ENCODE measurements at regions not wholly inside any gene's neighbourhood (a gene's known extent, or its start where the extent isn't known, plus 50 kb on each side); places are given as distances from the start of the nearest gene placed in this dataset.

DNA sequence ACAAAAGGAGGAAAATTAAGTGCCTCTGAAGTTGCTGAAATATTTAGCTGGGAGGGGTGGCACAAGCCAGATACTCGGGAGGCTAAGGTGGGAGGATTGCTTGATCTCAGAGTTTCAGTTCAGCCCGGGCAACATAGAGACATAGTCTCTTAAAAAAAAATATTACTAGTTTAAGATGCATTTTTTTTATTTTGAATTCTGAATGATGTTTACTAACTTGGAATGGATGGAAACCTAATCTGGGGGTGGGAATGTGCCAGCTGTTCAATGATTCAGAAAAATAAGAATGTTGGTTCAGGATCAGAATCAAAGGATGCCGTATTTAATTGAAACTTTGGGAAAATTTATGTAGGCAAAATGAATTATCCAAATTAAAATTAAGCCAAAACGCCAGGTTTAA is 167.2 kb upstream of the ANK2 start:
- 74 to 89% methylated on average over 3 of the region's 4 CpGs for WGBS, 2 experiments
- H3K4me1 ChIP-seq (ENCODE audit: control insufficient read depth, insufficient read depth, low read length): peaks cover 20% of the 10 kb centered on the region
- H3K27ac ChIP-seq (ENCODE audit: insufficient read depth, low read depth, low read length, poor library complexity, severe bottlenecking): peak overlapping the region; percentile 70
- H3K36me3 ChIP-seq (ENCODE audit: control insufficient read depth, insufficient read depth, low read length): no peaks in the 10 kb centered on the region
- H3K27me3 ChIP-seq (ENCODE audit: control insufficient read depth, insufficient read depth, low read length, poor library complexity, severe bottlenecking): no peaks in the 10 kb centered on the region
- no peak overlapping the region for H3K4me3 ChIP-seq (ENCODE audit: insufficient read depth, low read depth, low read length)
- H3K9me3 ChIP-seq (ENCODE audit: control insufficient read depth, low read length): no peaks in the 10 kb centered on the region

GRCh38 chr4:112884406-112884805 is 165.0 kb upstream of the ANK2 start:
- Histone ChIP-seq H3K27me3 (ENCODE audit: control insufficient read depth, insufficient read depth, low read length, poor library complexity, severe bottlenecking) (no peaks in the 10 kb centered on the region), H3K9me3 (ENCODE audit: control insufficient read depth, low read length) (no peaks in the 10 kb centered on the region), H3K27ac (ENCODE audit: insufficient read depth, low read depth, low read length, poor library complexity, severe bottlenecking) (no peak overlapping the region), H3K36me3 (ENCODE audit: control insufficient read depth, insufficient read depth, low read length) (no peaks in the 10 kb centered on the region), H3K4me3 (ENCODE audit: insufficient read depth, low read depth, low read length) (no peak overlapping the region), H3K4me1 (ENCODE audit: control insufficient read depth, insufficient read depth, low read length) (peaks cover 21% of the 10 kb centered on the region)
- WGBS, 2 experiments: 88% methylated on average over 1 of the region's 1 CpG

- Histone ChIP-seq H3K36me3 (ENCODE audit: control insufficient read depth, insufficient read depth, low read length) (no peaks in the 10 kb centered on the region), H3K4me1 (ENCODE audit: control insufficient read depth, insufficient read depth, low read length) (peaks cover 18% of the 10 kb centered on the region), H3K9me3 (ENCODE audit: control insufficient read depth, low read length) (no peaks in the 10 kb centered on the region), H3K27me3 (ENCODE audit: control insufficient read depth, insufficient read depth, low read length, poor library complexity, severe bottlenecking) (no peaks in the 10 kb centered on the region), H3K4me3 (ENCODE audit: insufficient read depth, low read depth, low read length) (no peak overlapping the region), H3K27ac (ENCODE audit: insufficient read depth, low read depth, low read length, poor library complexity, severe bottlenecking) (no peak overlapping the region)
- 84 to 90% methylated on average over 2 of the region's 2 CpGs for WGBS, 2 experiments
Measured at GRCh38 chr4:112885897-112886296, 163.6 kb upstream of the ANK2 start.

DNA sequence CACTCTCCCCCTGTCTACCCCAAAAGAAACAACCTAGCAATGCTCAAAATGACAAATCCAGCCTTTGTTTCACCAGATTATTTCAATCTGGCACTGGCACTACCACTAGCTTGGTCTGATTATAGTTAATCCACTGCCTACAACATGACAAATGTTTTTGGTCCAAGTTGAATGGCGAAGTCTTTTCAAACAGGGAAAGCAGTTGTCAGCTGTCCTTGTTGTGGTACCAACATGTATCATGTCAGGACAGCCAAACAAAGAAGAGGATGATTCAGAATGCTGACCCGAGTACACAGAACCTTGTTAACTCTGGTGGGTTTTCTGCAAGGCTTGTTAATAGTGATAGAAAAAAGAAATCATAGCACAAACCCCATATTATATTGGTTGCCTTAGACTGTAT is 160.8 kb upstream of the ANK2 start:
- 82 to 89% methylated on average over 2 of the region's 2 CpGs for WGBS, 2 experiments
- H3K9me3 ChIP-seq (ENCODE audit: control insufficient read depth, low read length): no peaks in the 10 kb centered on the region
- no peak overlapping the region for H3K4me3 ChIP-seq (ENCODE audit: insufficient read depth, low read depth, low read length)
- H3K27ac ChIP-seq (ENCODE audit: insufficient read depth, low read depth, low read length, poor library complexity, severe bottlenecking): no peak overlapping the region
- H3K4me1 ChIP-seq (ENCODE audit: control insufficient read depth, insufficient read depth, low read length): peaks cover 11% of the 10 kb centered on the region
- no peaks in the 10 kb centered on the region for H3K27me3 ChIP-seq (ENCODE audit: control insufficient read depth, insufficient read depth, low read length, poor library complexity, severe bottlenecking)
- no peaks in the 10 kb centered on the region for H3K36me3 ChIP-seq (ENCODE audit: control insufficient read depth, insufficient read depth, low read length)

DNA sequence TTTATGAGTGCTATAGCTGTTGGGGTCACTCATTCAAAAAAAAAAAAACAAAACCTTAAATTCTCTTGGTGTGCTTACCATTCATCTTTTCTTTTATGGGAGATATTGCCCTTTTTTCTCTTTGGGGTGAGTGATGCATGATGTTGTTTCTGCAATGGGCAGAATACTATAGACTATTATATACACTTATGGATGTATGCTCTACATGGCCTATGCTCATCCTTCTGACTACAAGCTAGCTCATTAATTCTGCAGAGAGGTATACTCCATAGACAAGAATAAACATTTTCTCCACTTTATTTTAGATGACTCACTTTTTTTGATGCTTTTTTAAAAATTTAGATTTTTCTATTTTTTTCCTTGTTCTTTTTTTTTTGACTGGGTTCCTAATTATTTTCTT is 160.3 kb upstream of the ANK2 start:
- no peaks in the 10 kb centered on the region for H3K36me3 ChIP-seq (ENCODE audit: control insufficient read depth, insufficient read depth, low read length)
- H3K4me3 ChIP-seq (ENCODE audit: insufficient read depth, low read depth, low read length): no peak overlapping the region
- no peak overlapping the region for H3K27ac ChIP-seq (ENCODE audit: insufficient read depth, low read depth, low read length, poor library complexity, severe bottlenecking)
- no peaks in the 10 kb centered on the region for H3K27me3 ChIP-seq (ENCODE audit: control insufficient read depth, insufficient read depth, low read length, poor library complexity, severe bottlenecking)
- no peaks in the 10 kb centered on the region for H3K9me3 ChIP-seq (ENCODE audit: control insufficient read depth, low read length)
- peaks cover 11% of the 10 kb centered on the region for H3K4me1 ChIP-seq (ENCODE audit: control insufficient read depth, insufficient read depth, low read length)

- WGBS, 2 experiments: 89 to 94% methylated on average over 3 to 4 of the region's 5 CpGs
- Histone ChIP-seq H3K4me3 (ENCODE audit: insufficient read depth, low read depth, low read length) (no peak overlapping the region), H3K4me1 (ENCODE audit: control insufficient read depth, insufficient read depth, low read length) (peaks cover 17% of the 10 kb centered on the region), H3K9me3 (ENCODE audit: control insufficient read depth, low read length) (no peaks in the 10 kb centered on the region), H3K27ac (ENCODE audit: insufficient read depth, low read depth, low read length, poor library complexity, severe bottlenecking) (peak overlapping the region; percentile 50), H3K36me3 (ENCODE audit: control insufficient read depth, insufficient read depth, low read length) (no peaks in the 10 kb centered on the region), H3K27me3 (ENCODE audit: control insufficient read depth, insufficient read depth, low read length, poor library complexity, severe bottlenecking) (no peaks in the 10 kb centered on the region)
Measured at GRCh38 chr4:112889619-112890527, 159.6 kb upstream of the ANK2 start.

DNA sequence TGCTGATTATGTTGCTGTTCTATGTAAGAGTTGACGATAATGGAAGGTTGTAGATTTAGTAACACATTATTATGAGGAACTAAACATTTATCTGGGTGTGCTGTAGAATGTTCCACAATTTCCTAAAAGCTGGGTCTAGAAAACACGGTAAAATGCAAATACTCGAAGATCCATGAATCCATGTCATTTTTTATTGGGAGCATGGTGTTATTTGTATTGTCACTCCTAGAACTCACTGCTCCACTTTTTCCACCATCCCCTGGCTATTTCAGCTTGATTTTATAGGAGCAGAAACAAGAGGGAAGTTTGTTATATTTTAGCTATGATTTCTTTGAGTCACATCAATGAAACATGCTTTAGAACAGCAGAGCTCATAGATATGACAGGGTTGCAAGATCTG is 155.0 kb upstream of the ANK2 start:
- peaks cover 42% of the 10 kb centered on the region for H3K4me1 ChIP-seq (ENCODE audit: control insufficient read depth, insufficient read depth, low read length)

DNA sequence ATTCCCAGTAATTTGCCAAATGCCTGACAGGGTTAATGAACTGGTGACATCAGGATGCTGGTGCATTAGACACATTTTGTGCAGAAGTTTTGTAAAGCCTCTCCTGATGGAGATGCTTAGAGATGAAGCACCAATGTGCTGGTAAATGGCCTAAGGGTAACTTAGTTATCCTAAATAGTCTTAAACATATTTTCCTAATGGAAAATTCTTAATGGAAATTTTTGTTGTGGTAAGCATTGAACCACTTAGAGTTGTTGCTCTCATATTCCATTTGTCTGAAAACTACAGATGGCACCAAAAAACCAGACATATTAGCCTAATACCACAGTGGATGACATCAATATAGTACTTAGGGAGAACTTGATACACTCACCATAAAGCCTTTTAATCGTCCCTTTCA is 154.5 kb upstream of the ANK2 start:
- Histone ChIP-seq H3K27ac (ENCODE audit: insufficient read depth, low read depth, low read length, poor library complexity, severe bottlenecking) (peak overlapping the region; percentile 87), H3K4me3 (ENCODE audit: insufficient read depth, low read depth, low read length) (no peak overlapping the region), H3K4me1 (ENCODE audit: control insufficient read depth, insufficient read depth, low read length) (peaks cover 38% of the 10 kb centered on the region), H3K36me3 (ENCODE audit: control insufficient read depth, insufficient read depth, low read length) (no peaks in the 10 kb centered on the region), H3K27me3 (ENCODE audit: control insufficient read depth, insufficient read depth, low read length, poor library complexity, severe bottlenecking) (no peaks in the 10 kb centered on the region), H3K9me3 (ENCODE audit: control insufficient read depth, low read length) (no peaks in the 10 kb centered on the region)
- 69 to 71% methylated on average over 1 of the region's 1 CpG for WGBS, 2 experiments

More for the DNA sequence above, 155.0 kb upstream of the ANK2 start:
- Histone ChIP-seq H3K27ac (ENCODE audit: insufficient read depth, low read depth, low read length, poor library complexity, severe bottlenecking) (no peak overlapping the region), H3K27me3 (ENCODE audit: control insufficient read depth, insufficient read depth, low read length, poor library complexity, severe bottlenecking) (no peaks in the 10 kb centered on the region), H3K9me3 (ENCODE audit: control insufficient read depth, low read length) (no peaks in the 10 kb centered on the region), H3K36me3 (ENCODE audit: control insufficient read depth, insufficient read depth, low read length) (no peaks in the 10 kb centered on the region), H3K4me3 (ENCODE audit: insufficient read depth, low read depth, low read length) (no peak overlapping the region)
- WGBS, 2 experiments: 97 to 100% methylated on average over 2 to 3 of the region's 3 CpGs

DNA sequence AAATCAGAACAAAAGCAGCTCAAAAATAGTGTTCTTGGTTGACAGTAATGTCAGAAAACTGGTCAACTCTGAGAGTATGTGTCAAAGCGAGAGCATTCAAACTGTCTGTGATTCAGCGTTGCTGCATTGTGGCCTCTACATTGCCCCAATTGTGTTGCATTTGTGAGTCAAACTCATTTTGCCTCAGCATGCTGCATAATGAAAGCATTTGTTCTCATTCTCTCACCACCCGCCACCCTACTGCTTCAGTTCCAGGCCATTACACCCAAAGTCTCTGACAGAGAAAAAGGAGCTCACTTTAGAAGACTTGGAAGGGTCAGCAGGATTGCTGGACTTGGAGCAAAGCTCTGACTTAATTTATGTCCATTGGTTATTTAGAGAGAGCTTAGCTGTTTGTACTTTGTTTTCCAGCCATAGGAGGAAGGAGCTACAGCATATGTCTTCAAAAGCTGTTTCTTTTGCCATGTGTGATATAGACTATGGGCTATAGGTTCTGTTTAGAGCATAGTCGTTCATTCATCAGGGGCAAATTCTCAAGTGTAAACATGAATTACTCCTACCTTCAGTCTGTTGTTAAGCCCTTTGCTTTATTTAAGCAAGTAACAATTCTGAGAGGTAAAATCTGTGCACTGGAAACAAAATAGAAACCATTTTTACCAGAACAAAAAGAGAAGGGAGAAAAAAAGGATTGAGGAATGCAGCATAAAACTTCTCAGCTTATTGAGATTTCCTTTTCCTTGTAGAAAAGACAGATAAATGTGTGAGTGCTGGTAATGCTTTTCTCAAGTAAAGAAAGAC is 153.4 kb upstream of the ANK2 start:
- H3K27ac ChIP-seq (ENCODE audit: insufficient read depth, low read depth, low read length, poor library complexity, severe bottlenecking): peak overlapping the region; percentile 87
- H3K27me3 ChIP-seq (ENCODE audit: control insufficient read depth, insufficient read depth, low read length, poor library complexity, severe bottlenecking): no peaks in the 10 kb centered on the region
- no peak overlapping the region for H3K4me3 ChIP-seq (ENCODE audit: insufficient read depth, low read depth, low read length)
- no peaks in the 10 kb centered on the region for H3K36me3 ChIP-seq (ENCODE audit: control insufficient read depth, insufficient read depth, low read length)
- H3K9me3 ChIP-seq (ENCODE audit: control insufficient read depth, low read length): no peaks in the 10 kb centered on the region
- WGBS, 2 experiments: 14 to 27% methylated on average over 4 of the region's 4 CpGs
- peaks cover 35% of the 10 kb centered on the region for H3K4me1 ChIP-seq (ENCODE audit: control insufficient read depth, insufficient read depth, low read length)

DNA sequence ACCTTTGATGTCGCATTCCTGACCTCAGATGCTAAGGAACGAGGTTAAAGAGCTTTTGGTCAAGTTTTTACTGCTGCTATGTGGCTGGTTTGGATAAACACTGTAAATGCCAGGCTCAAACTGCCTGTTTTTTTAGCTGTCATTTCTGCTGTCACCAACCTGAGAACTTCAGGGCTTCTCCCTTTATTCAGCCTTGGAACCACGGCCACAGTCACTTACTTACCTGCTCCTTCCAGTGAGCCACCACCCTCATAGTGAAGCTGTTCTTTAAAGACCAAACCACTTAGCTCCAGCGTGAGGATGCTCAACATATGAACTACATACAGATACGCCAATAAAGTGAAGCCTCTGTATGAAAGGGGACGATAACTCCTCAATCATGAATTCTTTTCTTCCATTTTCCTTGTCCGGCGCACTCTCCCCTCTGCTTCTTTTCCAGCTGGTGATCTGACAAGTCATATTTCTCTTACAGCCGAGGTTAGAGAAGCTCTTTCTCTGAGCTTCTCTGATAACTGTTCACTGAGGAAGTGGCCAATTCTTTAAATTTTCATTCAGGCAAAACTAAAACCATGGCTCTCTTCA is 152.8 kb upstream of the ANK2 start:
- Histone ChIP-seq H3K27me3 (ENCODE audit: control insufficient read depth, insufficient read depth, low read length, poor library complexity, severe bottlenecking) (no peaks in the 10 kb centered on the region), H3K4me3 (ENCODE audit: insufficient read depth, low read depth, low read length) (no peak overlapping the region), H3K4me1 (ENCODE audit: control insufficient read depth, insufficient read depth, low read length) (peaks cover 35% of the 10 kb centered on the region), H3K9me3 (ENCODE audit: control insufficient read depth, low read length) (no peaks in the 10 kb centered on the region), H3K27ac (ENCODE audit: insufficient read depth, low read depth, low read length, poor library complexity, severe bottlenecking) (peak overlapping the region; percentile 87), H3K36me3 (ENCODE audit: control insufficient read depth, insufficient read depth, low read length) (no peaks in the 10 kb centered on the region)
- 71 to 74% methylated on average over 9 of the region's 9 CpGs for WGBS, 2 experiments

All from ectodermal cell (in vitro differentiated cells).